ENCODE measurements at regions not wholly inside any gene's neighbourhood (a gene's known extent, or its start where the extent isn't known, plus 50 kb on each side); places are given as distances from the start of the nearest gene placed in this dataset.
A peak's percentile ranks its signal among the peaks of the same experiment; 100 is the strongest.

GRCh38 chr12:98229540-98229924 is 285.9 kb upstream of the TMPO start:
- no peak for TF ChIP-seq CTCF (conservative IDR thresholded peaks at IDR 0.05; ENCODE audit: low read length)
- no peak overlapping the region for H3K4me3 ChIP-seq (ENCODE audit: low read length)
- DNase-seq (ENCODE audit: low read depth) = no peak

GRCh38 chr12:98232753-98233390 is 282.5 kb upstream of the TMPO start:
- TF ChIP-seq CTCF (conservative IDR thresholded peaks at IDR 0.05; ENCODE audit: low read length) = no peak
- no peak for DNase-seq (ENCODE audit: low read depth)
- no peak overlapping the region for H3K4me3 ChIP-seq (ENCODE audit: low read length)

- DNase-seq (ENCODE audit: low read depth) = no peak
- H3K4me3 ChIP-seq (ENCODE audit: low read length) = no peak overlapping the region
- no peak for TF ChIP-seq CTCF (conservative IDR thresholded peaks at IDR 0.05; ENCODE audit: low read length)
Measured at GRCh38 chr12:98235301-98235700, 280.1 kb upstream of the TMPO start.

- peak; percentile 76 for DNase-seq (ENCODE audit: low read depth)
- no peak overlapping the region for H3K4me3 ChIP-seq (ENCODE audit: low read length)
- no peak for TF ChIP-seq CTCF (conservative IDR thresholded peaks at IDR 0.05; ENCODE audit: low read length)
Measured at GRCh38 chr12:98238515-98239130, 276.8 kb upstream of the TMPO start.

- TF ChIP-seq CTCF (conservative IDR thresholded peaks at IDR 0.05; ENCODE audit: low read length) = no peak
- no peak for DNase-seq (ENCODE audit: low read depth)
- no peak overlapping the region for H3K4me3 ChIP-seq (ENCODE audit: low read length)
Measured at GRCh38 chr12:98243190-98243589, 272.2 kb upstream of the TMPO start.

GRCh38 chr12:98244136-98244535 is 271.3 kb upstream of the TMPO start:
- TF ChIP-seq CTCF (conservative IDR thresholded peaks at IDR 0.05; ENCODE audit: low read length) = no peak
- no peak for DNase-seq (ENCODE audit: low read depth)
- no peak overlapping the region for H3K4me3 ChIP-seq (ENCODE audit: low read length)

Data from AG10803 (cell line).